GM06990 (cell line): ENCODE measurements at regions not wholly inside any gene's neighbourhood (a gene's known extent, or its start where the extent isn't known, plus 50 kb on each side); places are given as distances from the start of the nearest gene placed in this dataset.

Source experiments
- DNase-seq: peaks from one replicate; pipeline ENCODE4 v3.0.0-alpha.2; 2011; ENCODE audit not compliant: insufficient read length; ENCODE audit errors: extremely low read depth
- H3K27me3 ChIP-seq: replicated peaks from 2 replicates; pipeline ENCODE4 v1.6.0; 2011; ENCODE audit warnings: low read length; ENCODE audit not compliant: control insufficient read depth, insufficient read depth
- H3K36me3 ChIP-seq: 2 replicates; pipeline ENCODE4 v1.5.1; 2011; ENCODE audit warnings: low read length; ENCODE audit not compliant: control insufficient read depth, insufficient read depth
- H3K4me3 ChIP-seq: replicated peaks from 2 replicates; pipeline ENCODE4 v1.5.1; 2011; ENCODE audit warnings: low read depth, mild to moderate bottlenecking, control low read depth, low read length
- CTCF ChIP-seq: IDR thresholded peaks from 2 replicates; pipeline ENCODE4 v1.5.1; 2011; ENCODE audit warnings: low read length, control low read depth, mild to moderate bottlenecking, inconsistent platforms; ENCODE audit not compliant: insufficient read depth, poor library complexity, severe bottlenecking

GRCh38 chr2:53268626-53269025, 499.0 kb upstream of the CHAC2 start:
- no peaks in the 10 kb centered on the region for H3K36me3 ChIP-seq
- no peaks in the 10 kb centered on the region for H3K27me3 ChIP-seq
- DNase-seq = no peak
- TF ChIP-seq CTCF = no peak
- H3K4me3 ChIP-seq = no peak overlapping the region

- DNase-seq = no peak
- H3K36me3 ChIP-seq = no peaks in the 10 kb centered on the region
- no peak for TF ChIP-seq CTCF
- H3K27me3 ChIP-seq = no peaks in the 10 kb centered on the region
- no peak overlapping the region for H3K4me3 ChIP-seq
Measured at GRCh38 chr2:53268086-53268485, 499.5 kb upstream of the CHAC2 start.

DNA sequence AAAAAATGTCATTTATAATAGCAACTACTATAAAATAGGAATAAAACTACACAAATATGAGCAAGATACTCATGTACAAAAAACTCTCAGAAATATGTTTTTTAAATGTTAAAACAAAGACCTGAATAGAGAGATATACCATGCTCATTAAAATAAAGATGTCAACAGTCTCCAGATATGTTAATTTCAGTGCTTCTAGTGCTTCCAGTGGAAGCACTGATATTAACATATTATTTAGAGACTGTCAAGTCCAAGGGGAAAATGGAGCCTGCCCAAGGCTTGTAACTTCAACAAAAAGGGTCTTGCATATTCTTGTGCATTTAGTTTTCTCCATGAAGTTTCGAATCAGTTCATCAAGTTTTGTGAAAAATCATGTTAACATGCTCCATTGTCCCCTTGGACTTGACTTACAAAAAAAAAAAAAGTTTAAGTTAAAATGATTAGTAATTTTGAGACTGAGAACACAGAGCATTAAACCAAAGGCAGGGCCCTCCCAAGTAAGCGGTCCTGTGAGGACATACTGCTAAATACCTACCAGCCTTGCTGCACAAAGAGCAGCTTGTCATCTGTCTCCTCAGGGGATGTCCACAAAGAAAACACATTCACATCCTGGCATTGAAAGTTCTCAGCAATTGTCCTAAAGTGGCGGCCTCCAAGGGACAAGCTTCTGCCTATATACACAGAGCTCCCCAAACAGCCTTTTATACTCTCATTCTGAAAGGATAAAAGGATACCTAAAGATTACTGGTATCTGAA, 501.9 kb upstream of the CHAC2 start:
- no peaks in the 10 kb centered on the region for H3K36me3 ChIP-seq
- TF ChIP-seq CTCF = no peak

GRCh38 chr2:53260568-53260967, 507.0 kb upstream of the CHAC2 start:
- no peaks in the 10 kb centered on the region for H3K27me3 ChIP-seq
- H3K4me3 ChIP-seq = no peak overlapping the region
- no peak for TF ChIP-seq CTCF
- DNase-seq = no peak
- H3K36me3 ChIP-seq = no peaks in the 10 kb centered on the region

More for the DNA sequence above, 501.9 kb upstream of the CHAC2 start:
- H3K4me3 ChIP-seq = no peak overlapping the region
- H3K27me3 ChIP-seq = no peaks in the 10 kb centered on the region
- DNase-seq = no peak

DNA sequence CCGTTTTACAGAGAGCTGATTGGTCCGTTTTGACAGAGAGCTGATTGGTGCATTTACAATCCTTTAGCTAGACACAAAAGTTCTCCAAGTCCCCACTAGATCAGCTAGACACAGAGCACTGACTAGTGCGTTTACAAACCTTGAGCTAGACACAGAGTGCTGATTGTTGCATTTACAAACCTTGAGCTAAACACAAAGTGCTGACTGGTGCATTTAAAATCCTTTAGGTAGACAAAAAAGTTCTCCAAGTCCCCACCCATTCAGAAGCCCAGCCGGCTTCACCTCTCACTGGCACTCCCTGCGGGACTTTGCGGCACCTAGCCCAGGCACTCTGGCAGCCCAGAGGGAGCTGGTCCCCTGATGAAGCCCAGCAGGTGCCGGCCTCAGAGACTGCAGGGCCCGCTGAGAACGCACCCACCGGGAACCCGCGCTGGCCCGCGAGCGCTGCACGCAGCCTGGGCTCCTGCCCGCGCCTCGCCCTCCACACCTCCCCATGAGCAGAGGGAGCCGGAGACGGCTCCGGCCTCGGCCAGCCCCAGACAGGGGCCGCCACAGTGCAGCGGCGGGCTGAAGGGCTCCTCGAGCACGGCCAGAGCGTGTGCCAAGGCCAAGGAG, 508.1 kb upstream of the CHAC2 start:
- Histone ChIP-seq H3K4me3 (no peak overlapping the region), H3K27me3 (no peaks in the 10 kb centered on the region), H3K36me3 (no peaks in the 10 kb centered on the region)
- DNase-seq = no peak
- TF ChIP-seq CTCF = no peak
